PC-9 (cell line): ENCODE measurements at regions not wholly inside any gene's neighbourhood (a gene's known extent, or its start where the extent isn't known, plus 50 kb on each side); places are given as distances from the start of the nearest gene placed in this dataset.

ENCODE experiments used
- BruUV-seq: library from RNA; stranded (reverse); fragments of 400-500 nt; replicated peaks from 2 replicates; lab custom pipeline; 2021; lab: Mats Ljungman, UMichigan
- CTCF ChIA-PET: fragments of 300-600 bp; sonication (Branson Sonifier 250); formaldehyde crosslinking; loops from one replicate; lab custom pipeline; 2022; ENCODE audit warnings: antibody characterized with exemption; lab: Charles Lee
- POLR2A ChIA-PET: fragments of 300-600 bp; sonication (Branson Sonifier 250); formaldehyde crosslinking; loops from one replicate; lab custom pipeline; 2022; ENCODE audit warnings: antibody characterized with exemption; ENCODE audit not compliant: unreplicated experiment; lab: Charles Lee
- DNase-seq, 2 experiments: peaks; one replicate each; pipeline versions ENCODE4 v3.0.0 to v3.0.0-alpha.2; 2015 to 2022; ENCODE audit warnings: mixed read lengths in 1 of 2
- H2AFZ ChIP-seq: fragments of 200-600 bp; sonication (generic); 2 replicates; pipeline ENCODE4 v1.8.1; 2017; ENCODE audit warnings: antibody characterized with exemption
- H3F3A ChIP-seq: fragments of 200-600 bp; sonication (generic); 2 replicates; pipeline ENCODE4 v1.8.1; 2017; ENCODE audit warnings: antibody characterized with exemption, mild to moderate bottlenecking, low read depth; ENCODE audit not compliant: insufficient read depth
- H3K27ac ChIP-seq: fragments of 200-600 bp; sonication (generic); 2 replicates; pipeline ENCODE4 v1.6.1; 2016; ENCODE audit warnings: mixed run types
- H3K27me3 ChIP-seq: fragments of 200-600 bp; sonication (generic); 2 replicates; pipeline ENCODE4 v1.6.1; 2016; ENCODE audit warnings: low read depth, mixed run types; ENCODE audit not compliant: insufficient read depth
- H3K36me3 ChIP-seq: fragments of 200-600 bp; sonication (generic); 2 replicates; pipeline ENCODE4 v1.6.1; 2016; ENCODE audit warnings: low read depth, mixed run types
- H3K4me1 ChIP-seq: fragments of 200-600 bp; sonication (generic); replicated peaks from 2 replicates; pipeline ENCODE4 v1.6.1; 2016; ENCODE audit warnings: mixed run types; ENCODE audit not compliant: insufficient read depth
- H3K4me2 ChIP-seq: fragments of 200-600 bp; sonication (generic); 2 replicates; pipeline ENCODE4 v1.6.1; 2017; ENCODE audit warnings: mixed run types
- H3K4me3 ChIP-seq: fragments of 200-600 bp; sonication (generic); 2 replicates; pipeline ENCODE4 v1.6.1; 2016; ENCODE audit warnings: mixed run types
- H3K79me2 ChIP-seq: fragments of 200-600 bp; sonication (generic); 2 replicates; pipeline ENCODE4 v1.6.1; 2017; ENCODE audit warnings: low read depth, mixed run types
- H3K9me2 ChIP-seq: fragments of 200-600 bp; sonication (generic); 2 replicates; pipeline ENCODE4 v1.8.1; 2017; ENCODE audit warnings: mild to moderate bottlenecking; ENCODE audit not compliant: insufficient read depth
- H3K9me3 ChIP-seq: fragments of 200-600 bp; sonication (generic); 2 replicates; pipeline ENCODE4 v1.8.1; 2016; ENCODE audit warnings: low read depth; ENCODE audit not compliant: insufficient read depth
- H4K20me1 ChIP-seq: fragments of 200-600 bp; sonication (generic); 2 replicates; pipeline ENCODE4 v1.8.1; 2017; ENCODE audit not compliant: insufficient read depth
- CTCF ChIP-seq: fragments of 200-600 bp; sonication (generic); conservative IDR thresholded peaks from 2 replicates; pipeline ENCODE4 v1.6.1; 2017; ENCODE audit warnings: mixed run types, antibody characterized with exemption, mild to moderate bottlenecking, moderate library complexity
- EZH2 ChIP-seq: fragments of 200-600 bp; sonication (generic); IDR thresholded peaks from 2 replicates; pipeline ENCODE4 v1.8.0; 2017; ENCODE audit warnings: antibody characterized with exemption, low read depth
- intact Hi-C: fragments of 100-400 bp; cut with micrococcal nuclease; formaldehyde crosslinking; loops from one replicate; pipeline ENCODE4 v1.10.0; 2022; ENCODE audit not compliant: unreplicated experiment

DNA sequence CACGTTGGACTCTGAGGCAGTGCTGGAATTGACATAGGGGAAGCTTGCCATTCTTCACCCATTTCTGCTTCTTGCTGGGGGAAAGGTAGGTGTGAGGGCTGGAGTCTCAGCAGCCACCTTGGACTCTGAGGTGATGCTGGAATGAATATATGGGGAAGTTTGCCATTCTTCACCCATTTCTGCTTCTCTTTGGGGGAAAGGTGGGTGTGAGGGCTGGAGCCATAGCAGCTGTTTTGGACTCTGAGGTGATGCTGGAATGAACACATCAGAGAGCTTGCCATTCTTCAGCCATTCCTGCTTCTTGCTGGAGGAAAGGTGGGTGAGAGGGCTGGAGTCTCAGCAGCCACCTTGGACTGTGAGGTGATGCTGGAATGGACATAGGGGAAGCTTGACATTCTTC is 115.1 kb downstream of the CRLF2 start:
- Histone ChIP-seq H3K4me2 (no peak overlapping the region), H3K9me2 (no peaks in the 10 kb centered on the region), H3K36me3 (no peaks in the 10 kb centered on the region), H2AFZ (no peak overlapping the region), H3F3A (no peaks in the 10 kb centered on the region), H3K4me3 (no peak overlapping the region), H3K27me3 (peaks cover 44% of the 10 kb centered on the region), H3K4me1 (no peaks in the 10 kb centered on the region), H4K20me1 (no peaks in the 10 kb centered on the region), H3K79me2 (no peaks in the 10 kb centered on the region), H3K9me3 (no peaks in the 10 kb centered on the region), H3K27ac (no peak overlapping the region)
- BruUV-seq, result no TSS peak
- POLR2A ChIA-PET, result no interaction called here
- intact Hi-C loops, result no loop called here
- TF ChIP-seq EZH2, result no peak
- TF ChIP-seq CTCF, result no peak
- CTCF ChIA-PET, result no interaction called here
- no peak for DNase-seq

DNA sequence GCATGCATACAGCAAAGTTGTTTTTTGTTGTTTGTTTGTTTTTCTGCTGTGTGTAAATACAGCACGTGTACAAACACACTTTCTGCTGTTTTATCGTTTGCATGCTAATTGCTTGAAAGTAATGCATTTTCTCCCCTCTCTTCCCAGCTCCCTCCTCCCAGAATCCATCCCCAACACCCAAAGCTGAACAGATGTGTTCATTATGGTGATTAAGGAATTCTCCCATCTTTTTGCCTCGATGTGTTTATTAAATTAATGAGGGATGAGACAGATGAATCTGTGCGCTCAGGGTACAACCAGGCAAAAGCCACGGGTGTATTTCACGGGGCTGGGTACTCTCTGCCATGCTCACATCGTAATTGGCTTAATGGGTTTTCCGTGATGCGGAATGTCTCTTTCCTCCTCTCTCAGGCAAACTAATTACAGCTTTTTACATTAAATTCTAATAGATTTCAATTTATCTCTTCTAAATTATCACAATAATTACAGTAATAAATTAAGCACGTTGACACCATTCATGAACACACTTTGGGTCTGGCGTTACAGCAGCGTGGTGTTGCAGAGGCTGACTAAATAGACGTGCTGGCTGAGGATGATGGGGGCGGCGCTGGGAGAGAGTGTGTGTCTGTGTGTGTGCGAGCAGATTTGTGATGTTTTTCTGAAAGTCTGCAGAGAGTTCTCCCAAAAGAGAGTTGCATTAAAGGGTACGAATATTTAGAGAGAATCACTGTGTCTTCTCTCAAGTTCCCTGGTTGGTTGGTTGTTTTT is 117.7 kb downstream of the CRLF2 start:
- H3K9me2 ChIP-seq, result no peaks in the 10 kb centered on the region
- H3K79me2 ChIP-seq, result no peaks in the 10 kb centered on the region
- no peaks in the 10 kb centered on the region for H3K4me1 ChIP-seq
- H3K4me2 ChIP-seq, result no peak overlapping the region
- H3K9me3 ChIP-seq, result no peaks in the 10 kb centered on the region
- no peak overlapping the region for H3K4me3 ChIP-seq
- H2AFZ ChIP-seq, result no peak overlapping the region
- no TSS peak for BruUV-seq
- H4K20me1 ChIP-seq, result no peaks in the 10 kb centered on the region
- no peak for TF ChIP-seq EZH2
- H3K27me3 ChIP-seq, result peaks cover 46% of the 10 kb centered on the region
- ChIA-PET POLR2A (no interaction called here), CTCF (no interaction called here)
- H3K27ac ChIP-seq, result no peak overlapping the region
- intact Hi-C loops, result no loop called here
- H3K36me3 ChIP-seq, result no peaks in the 10 kb centered on the region
- DNase-seq, result no peak
- no peaks in the 10 kb centered on the region for H3F3A ChIP-seq

DNA sequence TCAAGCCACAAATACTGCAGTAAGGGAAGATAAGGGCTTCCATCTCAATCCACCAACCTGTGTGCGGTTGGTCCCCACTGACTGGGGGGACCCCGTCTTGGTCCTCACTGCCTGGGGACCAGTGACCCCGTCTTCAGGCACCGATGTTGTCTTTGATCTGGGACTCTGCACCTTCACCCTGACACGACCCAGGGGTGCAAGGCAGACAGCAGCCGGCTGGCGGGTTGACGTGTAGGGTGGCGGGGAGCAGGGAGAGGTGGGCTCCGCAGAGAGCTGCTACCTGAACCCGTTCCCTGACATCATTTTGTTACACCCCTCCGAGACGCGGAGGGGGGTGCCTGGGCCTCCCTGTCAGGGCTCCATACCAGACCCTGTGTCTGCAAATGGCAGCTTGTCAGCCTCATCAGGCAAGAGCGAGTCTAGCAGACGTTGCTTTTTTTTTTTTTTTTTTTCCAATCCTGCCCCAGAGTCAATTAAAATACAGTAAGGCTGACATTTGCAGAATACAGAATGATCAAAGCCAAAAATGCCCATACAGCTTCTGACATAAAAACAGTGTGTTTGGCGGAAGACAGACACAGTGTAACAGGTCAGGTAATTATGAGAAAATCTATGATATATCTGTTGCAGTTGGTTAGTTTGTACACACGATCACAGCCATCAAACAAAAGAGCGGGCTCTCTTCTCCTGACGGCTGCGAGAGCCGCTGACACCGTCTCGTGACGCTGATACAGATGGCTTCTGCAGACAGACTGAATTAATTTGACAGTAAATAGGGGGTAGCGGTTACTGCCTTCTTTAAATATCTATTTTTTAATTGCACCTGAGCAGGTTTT is 118.6 kb downstream of the CRLF2 start:
- TF ChIP-seq EZH2 (no peak), CTCF (no peak)
- no TSS peak for BruUV-seq
- Histone ChIP-seq H3F3A (no peaks in the 10 kb centered on the region), H3K4me1 (no peaks in the 10 kb centered on the region), H3K27me3 (peaks cover 41% of the 10 kb centered on the region), H4K20me1 (no peaks in the 10 kb centered on the region), H3K9me2 (no peaks in the 10 kb centered on the region), H3K36me3 (no peaks in the 10 kb centered on the region), H3K4me3 (no peak overlapping the region), H3K9me3 (no peaks in the 10 kb centered on the region), H2AFZ (no peak overlapping the region), H3K27ac (no peak overlapping the region), H3K4me2 (no peak overlapping the region), H3K79me2 (no peaks in the 10 kb centered on the region)
- ChIA-PET POLR2A (no interaction called here), CTCF (no interaction called here)
- DNase-seq, result no peak
- intact Hi-C loops, result no loop called here
